Thoracic aorta (tissue), 2 donors: ENCODE measurements at regions not wholly inside any gene's neighbourhood (a gene's known extent, or its start where the extent isn't known, plus 50 kb on each side); places are given as distances from the start of the nearest gene placed in this dataset.

Source experiments
- ATAC-seq: fragments of 150-250 bp; one replicate; pipeline ENCODE4 v1.8.0; 2017; ENCODE audit warnings: low read depth; ENCODE audit not compliant: insufficient number of reproducible peaks, low FRiP score
- DNase-seq: peaks from one replicate; pipeline ENCODE4 v3.0.0-alpha.2; 2020; ENCODE audit warnings: low spot score
- H3K27ac ChIP-seq, 2 donors: fragments of 200-600 bp; sonication (generic); 1 replicate in 1 of 2; 2 replicates in 1 of 2; pipeline ENCODE4 v1.5.1; 2016; ENCODE audit warnings: mild to moderate bottlenecking in 2 of 2, moderate library complexity in 2 of 2
- H3K27me3 ChIP-seq: fragments of 200-600 bp; sonication (generic); replicated peaks from 2 replicates; pipeline ENCODE4 v1.6.0; 2016; ENCODE audit warnings: mild to moderate bottlenecking; ENCODE audit not compliant: insufficient read depth
- H3K36me3 ChIP-seq: fragments of 200-600 bp; sonication (generic); one replicate; pipeline ENCODE4 v1.5.1; 2016
- H3K4me1 ChIP-seq, 2 donors: fragments of 200-600 bp; sonication (generic); 1 replicate in 1 of 2; 2 replicates in 1 of 2; pipeline versions ENCODE4 v1.5.1 to v1.6.0; 2016; ENCODE audit warnings: low read depth in 2 of 2, mild to moderate bottlenecking in 1 of 2; ENCODE audit not compliant: control insufficient read depth in 1 of 2
- H3K4me3 ChIP-seq: fragments of 200-600 bp; sonication (generic); 2 replicates; pipeline ENCODE4 v1.5.1; 2016; ENCODE audit warnings: mild to moderate bottlenecking
- H3K9me3 ChIP-seq: fragments of 200-600 bp; sonication (generic); 2 replicates; pipeline ENCODE4 v1.5.1; 2016
- TF ChIP-seq, protein P1 (sequence below): fragments of 200-600 bp; sonication (generic); IDR thresholded peaks from one replicate; pipeline ENCODE4 v1.5.1; 2019; ENCODE audit warnings: antibody characterized with exemption

DNA sequence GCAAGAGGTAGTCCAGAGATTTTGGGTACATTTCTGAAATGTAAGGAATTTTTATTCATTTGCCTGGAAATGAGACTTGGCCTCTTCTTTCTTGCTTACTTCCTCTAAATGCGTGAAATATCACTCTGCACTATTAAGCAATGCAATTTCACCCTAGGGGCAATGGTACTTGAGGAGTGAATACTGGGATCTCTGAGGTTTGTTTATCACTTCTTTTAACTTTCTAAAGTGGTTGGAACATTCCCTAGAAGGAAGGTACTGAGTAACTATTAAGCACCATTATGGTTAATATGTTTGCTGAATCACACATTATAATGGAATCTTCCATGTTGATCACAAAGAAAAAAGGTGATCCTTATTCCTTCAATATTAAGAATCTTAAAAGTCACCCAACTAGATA, 120.9 kb upstream of the CAND1 start:
- TF ChIP-seq, protein P1, sequence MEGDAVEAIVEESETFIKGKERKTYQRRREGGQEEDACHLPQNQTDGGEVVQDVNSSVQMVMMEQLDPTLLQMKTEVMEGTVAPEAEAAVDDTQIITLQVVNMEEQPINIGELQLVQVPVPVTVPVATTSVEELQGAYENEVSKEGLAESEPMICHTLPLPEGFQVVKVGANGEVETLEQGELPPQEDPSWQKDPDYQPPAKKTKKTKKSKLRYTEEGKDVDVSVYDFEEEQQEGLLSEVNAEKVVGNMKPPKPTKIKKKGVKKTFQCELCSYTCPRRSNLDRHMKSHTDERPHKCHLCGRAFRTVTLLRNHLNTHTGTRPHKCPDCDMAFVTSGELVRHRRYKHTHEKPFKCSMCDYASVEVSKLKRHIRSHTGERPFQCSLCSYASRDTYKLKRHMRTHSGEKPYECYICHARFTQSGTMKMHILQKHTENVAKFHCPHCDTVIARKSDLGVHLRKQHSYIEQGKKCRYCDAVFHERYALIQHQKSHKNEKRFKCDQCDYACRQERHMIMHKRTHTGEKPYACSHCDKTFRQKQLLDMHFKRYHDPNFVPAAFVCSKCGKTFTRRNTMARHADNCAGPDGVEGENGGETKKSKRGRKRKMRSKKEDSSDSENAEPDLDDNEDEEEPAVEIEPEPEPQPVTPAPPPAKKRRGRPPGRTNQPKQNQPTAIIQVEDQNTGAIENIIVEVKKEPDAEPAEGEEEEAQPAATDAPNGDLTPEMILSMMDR: no peak
- Histone ChIP-seq H3K27me3 (no peaks in the 10 kb centered on the region), H3K9me3 (no peaks in the 10 kb centered on the region), H3K27ac (no peak overlapping the region), H3K4me1 (no peaks in the 10 kb centered on the region), H3K36me3 (no peaks in the 10 kb centered on the region), H3K4me3 (no peak overlapping the region)
- ATAC-seq (no peak), DNase-seq (no peak)

DNA sequence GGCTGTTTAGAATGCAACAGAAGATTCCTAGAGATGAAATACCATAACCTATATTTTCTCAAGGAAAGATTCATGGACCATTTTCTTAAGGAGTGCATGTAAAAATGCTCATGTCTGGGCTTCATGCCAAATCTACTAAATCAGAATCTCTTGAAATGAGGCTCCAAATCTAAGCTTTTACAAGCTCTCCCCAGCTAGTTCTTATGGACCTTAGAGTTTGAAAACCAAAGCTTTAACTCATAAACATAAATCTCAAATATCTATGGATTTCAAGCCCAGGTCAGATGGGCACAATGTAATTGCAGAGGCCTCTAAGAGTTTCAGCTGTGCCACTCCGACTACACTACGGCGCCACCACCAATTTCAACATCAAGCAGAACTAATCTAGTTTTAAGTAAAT, 117.3 kb upstream of the CAND1 start:
- Histone ChIP-seq H3K27ac (no peak overlapping the region), H3K4me3 (no peak overlapping the region), H3K4me1 (no peaks in the 10 kb centered on the region), H3K27me3 (no peaks in the 10 kb centered on the region), H3K9me3 (no peaks in the 10 kb centered on the region), H3K36me3 (no peaks in the 10 kb centered on the region)
- TF ChIP-seq, protein P1: no peak
- no peak for ATAC-seq
- no peak for DNase-seq

DNA sequence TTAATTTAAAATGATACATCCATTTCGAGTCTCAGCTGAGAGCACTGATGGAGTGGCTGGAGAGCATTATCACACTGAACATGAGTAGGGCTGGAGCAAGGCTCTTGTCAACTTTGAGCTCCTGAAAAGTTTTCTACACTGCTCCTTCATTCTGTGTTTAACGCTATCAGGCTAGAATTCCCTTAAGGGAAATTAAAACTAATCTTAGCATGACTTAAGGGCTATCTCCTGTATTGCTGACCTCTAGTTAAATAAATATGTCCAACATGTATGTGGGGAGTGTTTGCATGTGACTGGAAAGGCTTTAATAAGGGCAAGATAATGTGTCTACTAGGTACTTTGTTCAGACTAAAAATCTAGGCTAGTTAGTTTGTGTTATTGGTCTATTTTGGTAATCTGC, 116.7 kb upstream of the CAND1 start:
- no peaks in the 10 kb centered on the region for H3K36me3 ChIP-seq
- H3K9me3 ChIP-seq: no peaks in the 10 kb centered on the region
- TF ChIP-seq, protein P1: no peak
- H3K27ac ChIP-seq: no peak overlapping the region
- DNase-seq (no peak), ATAC-seq (no peak)
- no peaks in the 10 kb centered on the region for H3K27me3 ChIP-seq
- no peak overlapping the region for H3K4me3 ChIP-seq
- H3K4me1 ChIP-seq: no peaks in the 10 kb centered on the region

DNA sequence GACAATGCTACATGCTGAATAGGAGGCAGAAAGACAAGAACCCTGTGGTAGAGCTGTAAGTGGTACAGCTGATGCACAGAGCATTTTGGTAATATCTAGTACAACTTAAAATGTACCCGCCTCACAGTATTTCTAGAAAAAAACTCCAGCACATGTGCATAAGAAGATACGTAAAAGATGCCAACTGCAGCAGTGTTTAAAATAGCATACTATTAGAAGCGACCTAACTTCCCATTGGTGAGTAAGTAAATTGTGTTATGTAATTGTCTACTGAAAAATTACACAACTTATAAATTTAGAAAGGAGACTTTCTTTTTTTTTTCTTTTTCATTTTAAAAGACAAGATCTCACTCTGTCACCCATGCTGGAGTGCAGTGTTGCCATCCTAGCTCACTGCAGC, 114.3 kb upstream of the CAND1 start:
- no peak for DNase-seq
- Histone ChIP-seq H3K9me3 (no peaks in the 10 kb centered on the region), H3K4me3 (no peak overlapping the region), H3K36me3 (no peaks in the 10 kb centered on the region), H3K4me1 (no peaks in the 10 kb centered on the region), H3K27me3 (no peaks in the 10 kb centered on the region), H3K27ac (no peak overlapping the region)
- TF ChIP-seq, protein P1: no peak
- no peak for ATAC-seq

DNA sequence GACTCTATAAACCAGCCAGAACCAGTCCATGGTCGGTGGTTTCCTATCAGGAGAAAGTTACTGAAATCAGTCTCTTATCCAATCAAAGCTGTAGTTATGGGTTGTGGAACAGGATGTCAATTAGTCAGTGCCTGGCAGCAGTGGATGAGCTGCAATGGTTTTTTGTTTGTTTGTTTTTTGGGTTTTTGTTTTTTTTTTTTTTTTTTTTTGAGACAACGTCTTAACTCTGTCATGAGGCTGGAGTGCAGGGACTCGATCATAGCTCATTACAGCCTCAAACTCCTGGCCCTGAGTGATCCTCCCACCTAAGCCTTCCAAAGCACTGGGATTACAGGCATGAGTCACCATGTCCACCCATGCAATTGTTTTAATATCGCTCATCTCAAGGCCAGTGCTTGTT, 113.3 kb upstream of the CAND1 start:
- no peak overlapping the region for H3K27ac ChIP-seq
- no peaks in the 10 kb centered on the region for H3K36me3 ChIP-seq
- H3K4me1 ChIP-seq: no peaks in the 10 kb centered on the region
- TF ChIP-seq, protein P1: no peak
- ATAC-seq (no peak), DNase-seq (no peak)
- H3K9me3 ChIP-seq: no peaks in the 10 kb centered on the region
- H3K4me3 ChIP-seq: no peak overlapping the region
- H3K27me3 ChIP-seq: no peaks in the 10 kb centered on the region
